A549 (cell line): ENCODE measurements at regions not wholly inside any gene's neighbourhood (a gene's known extent, or its start where the extent isn't known, plus 50 kb on each side); places are given as distances from the start of the nearest gene placed in this dataset.

Experiments
- CBX8 ChIP-seq: fragments of 200-600 bp; sonication (generic); IDR thresholded peaks from 2 replicates; pipeline ENCODE4 v1.6.1; 2016
- CTCF ChIP-seq: fragments of >200 bp; sonication (Bioruptor Twin); formaldehyde crosslinking; IDR thresholded peaks from 3 replicates; pipeline ENCODE4 v1.5.1; 2016
- HMGXB4 ChIP-seq: fragments of 250-450 bp; sonication (Bioruptor Pico); IDR thresholded peaks from 2 replicates; pipeline ENCODE4 v1.5.0; 2021; ENCODE audit warnings: mild to moderate bottlenecking, moderate library complexity, borderline replicate concordance
- JUN ChIP-seq, 2 experiments: fragments of >200 bp; sonication (Bioruptor Twin); formaldehyde crosslinking; IDR thresholded peaks; 2 replicates in 1 of 2; 3 replicates in 1 of 2; pipeline ENCODE4 v1.6.1; 2016 to 2017
- JUNB ChIP-seq: fragments of >200 bp; sonication (Bioruptor Twin); formaldehyde crosslinking; IDR thresholded peaks from 2 replicates; pipeline ENCODE4 v1.6.1; 2016
- MAX ChIP-seq: IDR thresholded peaks from 2 replicates; pipeline ENCODE4 v1.6.1; 2012
- POLR2A ChIP-seq: IDR thresholded peaks from 2 replicates; pipeline ENCODE4 v1.6.1; 2012; ENCODE audit warnings: mild to moderate bottlenecking, low read length
- RCOR1 ChIP-seq: fragments of 150-350 bp; IDR thresholded peaks from 2 replicates; pipeline ENCODE4 v1.6.1; 2014; ENCODE audit warnings: antibody characterized with exemption, low read length, low read depth
- REST ChIP-seq: fragments of 200-600 bp; sonication (generic); IDR thresholded peaks from 2 replicates; pipeline ENCODE4 v1.6.1; 2016; ENCODE audit warnings: antibody characterized with exemption, mild to moderate bottlenecking, moderate library complexity
- SMC3 ChIP-seq: fragments of >200 bp; sonication (Bioruptor Twin); formaldehyde crosslinking; IDR thresholded peaks from 3 replicates; pipeline ENCODE4 v1.6.1; 2018; ENCODE audit warnings: inconsistent platforms
- USF2 ChIP-seq: fragments of 450-650 bp; IDR thresholded peaks from 2 replicates; pipeline ENCODE4 v1.6.1; 2014; ENCODE audit warnings: antibody characterized with exemption
- ZFP36 ChIP-seq: fragments of 450-650 bp; IDR thresholded peaks from 2 replicates; pipeline ENCODE4 v1.6.1; 2014; ENCODE audit warnings: borderline replicate concordance; ENCODE audit not compliant: partially characterized antibody

GRCh38 chr2:16745466-16745865 is 79.8 kb upstream of the CYRIA start:
- TF ChIP-seq CTCF (no peak), CBX8 (no peak), POLR2A (no peak), REST (no peak), JUNB (no peak), SMC3 (no peak), RCOR1 (no peak), USF2 (no peak), MAX (no peak), JUN (IDR thresholded peaks at IDR 0.05) (no peak), ZFP36 (no peak), HMGXB4 (CRISPR knock-in tag) (no peak)
